CD4-positive, alpha-beta T cell (primary cell): ENCODE measurements at regions not wholly inside any gene's neighbourhood (a gene's known extent, or its start where the extent isn't known, plus 50 kb on each side); places are given as distances from the start of the nearest gene placed in this dataset.

Source experiments
- ATAC-seq: fragments of 200-7000 bp; cut with Tn5 transposase; one replicate; pipeline ENCODE4 v1.10.0; 2022; ENCODE audit warnings: mild to moderate bottlenecking; ENCODE audit not compliant: poor library complexity
- CTCF ChIA-PET: fragments of 350-600 bp; sonication (Branson Sonifier 250); formaldehyde crosslinking; loops from one replicate; lab custom pipeline; 2021; ENCODE audit warnings: antibody characterized with exemption, inconsistent platforms; lab: Charles Lee
- POLR2A ChIA-PET: fragments of 350-600 bp; sonication (Branson Sonifier 250); formaldehyde crosslinking; loops from one replicate; lab custom pipeline; 2021; ENCODE audit warnings: antibody characterized with exemption, inconsistent platforms; lab: Charles Lee
- DNase-seq, 14 experiments: peaks; one replicate each; pipeline ENCODE4 v3.0.0-alpha.2; 2013 to 2020; ENCODE audit warnings: mixed read lengths in 2 of 14
- H3K27ac ChIP-seq, 2 donors: one replicate each; pipeline versions ENCODE4 v1.5.1 to v1.7.0; 2013; ENCODE audit warnings: low read length in 2 of 2, low read depth in 1 of 2, mild to moderate bottlenecking in 1 of 2
- H3K27me3 ChIP-seq, 2 experiments: 1 replicate in 1 of 2; 2 replicates in 1 of 2; pipeline versions ENCODE4 v1.6.1 to v1.7.0; 2013; ENCODE audit warnings: low read length in 2 of 2, control low read depth in 1 of 2, mild to moderate bottlenecking in 1 of 2, moderate library complexity in 1 of 2; ENCODE audit not compliant: insufficient read depth in 2 of 2, control insufficient read depth in 1 of 2
- H3K36me3 ChIP-seq: one replicate; pipeline ENCODE4 v1.6.1; 2013; ENCODE audit warnings: low read length, control low read depth; ENCODE audit not compliant: insufficient read depth
- H3K4me1 ChIP-seq: one replicate; pipeline ENCODE4 v1.6.1; 2013; ENCODE audit warnings: low read length, control low read depth; ENCODE audit not compliant: insufficient read depth
- H3K4me3 ChIP-seq: one replicate; pipeline ENCODE4 v1.5.1; 2013; ENCODE audit warnings: mild to moderate bottlenecking, low read length, moderate library complexity
- H3K9me3 ChIP-seq, 2 experiments: 1 replicate in 1 of 2; 2 replicates in 1 of 2; pipeline versions ENCODE4 v1.6.1 to v1.7.0; 2013; ENCODE audit warnings: low read length in 2 of 2, mild to moderate bottlenecking in 2 of 2, control low read depth in 1 of 2, moderate library complexity in 1 of 2; ENCODE audit not compliant: control insufficient read depth in 1 of 2, insufficient read depth in 1 of 2
- H3K27ac Mint-ChIP-seq: one replicate; pipeline ENCODE4 v1.8.0; 2020; ENCODE audit warnings: mixed read lengths
- H3K27me3 Mint-ChIP-seq: one replicate; pipeline ENCODE4 v1.8.0; 2021; ENCODE audit warnings: mixed read lengths
- H3K36me3 Mint-ChIP-seq: one replicate; pipeline ENCODE4 v1.8.0; 2021; ENCODE audit warnings: low read depth, mixed read lengths
- H3K4me1 Mint-ChIP-seq: one replicate; pipeline ENCODE4 v1.8.0; 2021; ENCODE audit warnings: low read depth, mixed read lengths
- H3K4me3 Mint-ChIP-seq: one replicate; pipeline ENCODE4 v1.8.0; 2020; ENCODE audit warnings: mild to moderate bottlenecking, mixed read lengths
- H3K9me3 Mint-ChIP-seq: one replicate; pipeline ENCODE4 v1.8.0; 2020; ENCODE audit warnings: mixed read lengths
- intact Hi-C, 2 experiments: fragments of 100-400 bp; cut with DNase I in 1 of 2; cut with micrococcal nuclease in 1 of 2; formaldehyde crosslinking; loops; one replicate each; pipeline versions ENCODE4 v1.15.1 to v1.9.0; 2023 to 2025; cut with DNase I, micrococcal nuclease
- TF ChIP-seq, protein P1 (sequence below): fragments of 200-600 bp; IDR thresholded peaks from one replicate; pipeline ENCODE4 v1.8.0; 2022; ENCODE audit warnings: antibody characterized with exemption, mild to moderate bottlenecking

DNA sequence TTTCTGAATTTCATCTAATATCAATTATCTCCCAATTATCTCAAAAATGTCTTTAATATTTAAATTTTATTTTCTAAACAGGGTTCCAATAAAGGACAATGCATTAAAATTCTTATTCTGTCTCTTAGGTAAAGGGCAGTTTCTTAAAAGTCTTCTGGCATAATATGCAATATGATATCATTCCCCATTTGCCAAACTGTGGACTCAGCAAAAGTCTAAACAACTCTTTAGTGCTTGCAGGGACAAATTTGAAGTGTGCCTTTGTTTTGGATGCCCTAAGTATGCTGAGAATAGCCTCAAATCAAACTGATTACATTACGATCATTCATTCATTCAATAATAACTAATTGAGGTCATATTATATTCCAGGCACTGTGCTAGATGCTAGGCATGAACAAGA, 281.0 kb upstream of the KIRREL3 start:
- Histone ChIP-seq H3K9me3 (no peaks in the 10 kb centered on the region), H3K4me3 (no peak overlapping the region), H3K27me3 (no peaks in the 10 kb centered on the region), H3K4me1 (no peaks in the 10 kb centered on the region), H3K27ac (no peak overlapping the region), H3K36me3 (no peaks in the 10 kb centered on the region)
- no peak overlapping the region for H3K27ac Mint-ChIP-seq
- no peak overlapping the region for H3K4me3 Mint-ChIP-seq
- TF ChIP-seq, protein P1, sequence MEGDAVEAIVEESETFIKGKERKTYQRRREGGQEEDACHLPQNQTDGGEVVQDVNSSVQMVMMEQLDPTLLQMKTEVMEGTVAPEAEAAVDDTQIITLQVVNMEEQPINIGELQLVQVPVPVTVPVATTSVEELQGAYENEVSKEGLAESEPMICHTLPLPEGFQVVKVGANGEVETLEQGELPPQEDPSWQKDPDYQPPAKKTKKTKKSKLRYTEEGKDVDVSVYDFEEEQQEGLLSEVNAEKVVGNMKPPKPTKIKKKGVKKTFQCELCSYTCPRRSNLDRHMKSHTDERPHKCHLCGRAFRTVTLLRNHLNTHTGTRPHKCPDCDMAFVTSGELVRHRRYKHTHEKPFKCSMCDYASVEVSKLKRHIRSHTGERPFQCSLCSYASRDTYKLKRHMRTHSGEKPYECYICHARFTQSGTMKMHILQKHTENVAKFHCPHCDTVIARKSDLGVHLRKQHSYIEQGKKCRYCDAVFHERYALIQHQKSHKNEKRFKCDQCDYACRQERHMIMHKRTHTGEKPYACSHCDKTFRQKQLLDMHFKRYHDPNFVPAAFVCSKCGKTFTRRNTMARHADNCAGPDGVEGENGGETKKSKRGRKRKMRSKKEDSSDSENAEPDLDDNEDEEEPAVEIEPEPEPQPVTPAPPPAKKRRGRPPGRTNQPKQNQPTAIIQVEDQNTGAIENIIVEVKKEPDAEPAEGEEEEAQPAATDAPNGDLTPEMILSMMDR = no peak
- H3K9me3 Mint-ChIP-seq = no peaks in the 10 kb centered on the region
- no peaks in the 10 kb centered on the region for H3K4me1 Mint-ChIP-seq
- ChIA-PET CTCF (no interaction called here), POLR2A (no interaction called here)
- intact Hi-C loops = no loop called here
- DNase-seq (no peak), ATAC-seq (no peak)
- no peaks in the 10 kb centered on the region for H3K36me3 Mint-ChIP-seq
- H3K27me3 Mint-ChIP-seq = no peaks in the 10 kb centered on the region

- Histone ChIP-seq H3K9me3 (no peaks in the 10 kb centered on the region), H3K4me3 (no peak overlapping the region), H3K4me1 (no peaks in the 10 kb centered on the region), H3K27me3 (no peaks in the 10 kb centered on the region), H3K27ac (no peak overlapping the region), H3K36me3 (no peaks in the 10 kb centered on the region)
- TF ChIP-seq, protein P1 = no peak
- ChIA-PET CTCF (no interaction called here), POLR2A (no interaction called here)
- H3K27ac Mint-ChIP-seq = no peak overlapping the region
- H3K9me3 Mint-ChIP-seq = no peaks in the 10 kb centered on the region
- no peaks in the 10 kb centered on the region for H3K36me3 Mint-ChIP-seq
- no peak overlapping the region for H3K4me3 Mint-ChIP-seq
- no peaks in the 10 kb centered on the region for H3K4me1 Mint-ChIP-seq
- intact Hi-C loops = no loop called here
- no peak for ATAC-seq
- no peaks in the 10 kb centered on the region for H3K27me3 Mint-ChIP-seq
- no peak for DNase-seq
Measured at GRCh38 chr11:127275774-127276173, 275.2 kb upstream of the KIRREL3 start.

- no peak for DNase-seq
- no peaks in the 10 kb centered on the region for H3K4me1 Mint-ChIP-seq
- no peaks in the 10 kb centered on the region for H3K27me3 ChIP-seq
- intact Hi-C loops = no loop called here
- H3K36me3 ChIP-seq = no peaks in the 10 kb centered on the region
- no peaks in the 10 kb centered on the region for H3K27me3 Mint-ChIP-seq
- ATAC-seq = no peak
- no peaks in the 10 kb centered on the region for H3K9me3 Mint-ChIP-seq
- H3K4me3 ChIP-seq = no peak overlapping the region
- H3K36me3 Mint-ChIP-seq = no peaks in the 10 kb centered on the region
- ChIA-PET CTCF (no interaction called here), POLR2A (no interaction called here)
- TF ChIP-seq, protein P1 = no peak
- H3K27ac Mint-ChIP-seq = no peak overlapping the region
- no peak overlapping the region for H3K4me3 Mint-ChIP-seq
- no peaks in the 10 kb centered on the region for H3K9me3 ChIP-seq
- H3K4me1 ChIP-seq = no peaks in the 10 kb centered on the region
- no peak overlapping the region for H3K27ac ChIP-seq
Measured at GRCh38 chr11:127274328-127274676, 273.7 kb upstream of the KIRREL3 start.
